B cell (primary cell): ENCODE measurements at regions not wholly inside any gene's neighbourhood (a gene's known extent, or its start where the extent isn't known, plus 50 kb on each side); places are given as distances from the start of the nearest gene placed in this dataset.

Source experiments
- CTCF ChIP-seq: fragments of 200-600 bp; IDR thresholded peaks from one replicate; pipeline ENCODE4 v1.8.0; 2022; ENCODE audit warnings: antibody characterized with exemption, mild to moderate bottlenecking
- EZH2 ChIP-seq: IDR thresholded peaks from 2 replicates; pipeline ENCODE4 v1.6.1; 2012; ENCODE audit warnings: borderline replicate concordance, low read depth, mild to moderate bottlenecking, moderate library complexity, low read length; ENCODE audit not compliant: insufficient read depth, poor library complexity, severe bottlenecking

- TF ChIP-seq CTCF (no peak), EZH2 (no peak)
Measured at GRCh38 chr18:41870817-41871216, 84.2 kb upstream of the PIK3C3 start.
